ENCODE measurements at regions not wholly inside any gene's neighbourhood (a gene's known extent, or its start where the extent isn't known, plus 50 kb on each side); places are given as distances from the start of the nearest gene placed in this dataset.
"Not testable (repeated sequence)": the region's sequence is repeated elsewhere in the genome, so short reads cannot be mapped to it uniquely, and the experiment has no call there.

DNA sequence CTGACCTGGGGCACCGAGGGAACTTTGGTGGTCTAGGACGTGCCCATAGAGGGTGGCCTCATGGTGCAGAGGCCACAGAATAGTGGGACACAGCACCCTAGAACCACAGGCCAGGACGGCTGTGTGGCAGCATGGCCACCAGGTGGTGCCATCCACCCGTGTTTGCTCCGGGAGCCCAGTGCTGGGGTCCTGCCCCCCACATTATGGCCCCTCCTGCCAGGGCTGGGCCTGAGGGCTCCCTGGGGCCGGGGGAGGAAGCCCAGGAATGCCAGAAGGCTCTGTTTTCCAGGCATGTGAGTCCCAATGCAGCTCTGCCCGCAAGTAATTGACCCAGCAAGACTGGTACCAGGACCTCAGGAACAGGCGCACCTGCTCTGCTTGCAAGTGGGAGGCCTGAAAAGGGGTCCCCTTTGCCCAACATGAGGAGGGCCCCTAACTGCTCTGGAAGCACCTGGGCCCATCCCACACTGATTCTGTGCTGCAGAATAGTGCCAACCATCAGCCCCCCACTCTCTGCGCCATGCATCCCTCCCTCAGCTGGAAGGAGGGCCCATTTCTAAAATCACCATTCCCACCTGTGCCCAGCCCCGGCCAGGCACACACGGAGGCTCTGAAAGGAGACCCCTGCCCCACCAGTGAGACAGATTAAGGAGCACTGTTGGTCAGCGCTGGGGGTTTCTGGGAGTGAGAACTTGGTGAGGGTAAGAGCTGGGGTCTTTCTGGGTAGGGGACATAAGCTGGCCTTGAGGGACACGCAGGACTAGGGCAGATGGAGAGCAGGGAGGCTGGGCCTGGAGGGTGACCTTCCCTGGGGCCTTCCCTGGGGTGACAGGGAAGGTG lies 174.4 kb downstream of the TBC1D2B start:
- not testable (repeated sequence) for H3K9me3 ChIP-seq (replicated peaks; ENCODE audit: control insufficient read depth, low read depth, low read length); H3K27me3 ChIP-seq (ENCODE audit: control insufficient read depth, insufficient read depth, low read length); DNase-seq; H3K27ac ChIP-seq (ENCODE audit: low read length); H3K4me1 ChIP-seq (ENCODE audit: control insufficient read depth, insufficient read depth, low read length); H3K4me3 ChIP-seq (ENCODE audit: low read length); H3K36me3 ChIP-seq (ENCODE audit: control insufficient read depth, insufficient read depth, low read length)
- 47% methylated on average over 10 of the region's 13 CpGs for WGBS (ENCODE audit: insufficient coverage)

DNA sequence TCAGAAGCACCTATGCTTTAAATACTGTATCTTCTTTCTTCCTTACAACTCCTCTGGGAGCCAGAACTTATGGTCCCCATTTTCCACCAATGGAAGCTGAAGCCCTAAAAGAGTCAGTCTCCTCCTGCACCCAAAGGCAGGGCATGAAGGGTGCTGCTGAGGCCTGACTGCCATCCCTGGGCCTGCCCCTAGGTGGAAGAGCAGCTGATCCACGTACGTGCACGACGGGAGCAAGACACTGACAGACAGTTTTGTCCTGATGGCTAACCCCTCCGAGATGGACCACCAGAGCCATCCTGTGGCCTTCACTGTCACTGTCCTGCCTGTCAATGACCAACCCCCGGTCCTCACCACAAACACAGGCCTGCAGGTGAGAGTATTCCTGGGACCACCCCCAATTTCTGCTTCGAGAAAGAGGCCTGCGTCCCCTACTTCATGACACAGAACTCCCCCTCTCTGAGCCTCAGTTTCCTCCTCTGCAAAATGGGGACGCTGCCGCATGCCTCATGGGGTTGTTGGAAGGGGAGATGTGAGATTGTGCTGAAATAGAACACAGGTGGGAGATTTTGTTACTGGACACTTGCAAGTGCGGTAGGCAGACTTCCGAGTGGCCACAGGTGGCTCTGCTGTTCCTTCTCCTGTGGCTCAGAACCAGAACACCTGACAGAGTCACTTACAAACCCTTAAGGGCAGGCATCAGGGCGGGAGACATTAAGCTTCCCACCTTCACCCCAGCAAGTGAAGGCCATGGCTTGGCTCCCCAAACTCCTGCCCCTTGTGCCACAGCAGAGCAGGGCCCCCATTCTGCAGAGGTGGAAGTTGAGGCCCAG lies 175.4 kb downstream of the TBC1D2B start:
- H3K4me1 ChIP-seq (ENCODE audit: control insufficient read depth, insufficient read depth, low read length) = peaks cover 9% of the 10 kb centered on the region
- no peaks in the 10 kb centered on the region for H3K36me3 ChIP-seq (ENCODE audit: control insufficient read depth, insufficient read depth, low read length)
- no peaks in the 10 kb centered on the region for H3K9me3 ChIP-seq (replicated peaks; ENCODE audit: control insufficient read depth, low read depth, low read length)
- no peak overlapping the region for H3K4me3 ChIP-seq (ENCODE audit: low read length)
- WGBS (ENCODE audit: insufficient coverage) = 62% methylated on average over 9 of the region's 13 CpGs
- no peaks in the 10 kb centered on the region for H3K27me3 ChIP-seq (ENCODE audit: control insufficient read depth, insufficient read depth, low read length)
- H3K27ac ChIP-seq (ENCODE audit: low read length) = no peak overlapping the region
- no peak for DNase-seq

DNA sequence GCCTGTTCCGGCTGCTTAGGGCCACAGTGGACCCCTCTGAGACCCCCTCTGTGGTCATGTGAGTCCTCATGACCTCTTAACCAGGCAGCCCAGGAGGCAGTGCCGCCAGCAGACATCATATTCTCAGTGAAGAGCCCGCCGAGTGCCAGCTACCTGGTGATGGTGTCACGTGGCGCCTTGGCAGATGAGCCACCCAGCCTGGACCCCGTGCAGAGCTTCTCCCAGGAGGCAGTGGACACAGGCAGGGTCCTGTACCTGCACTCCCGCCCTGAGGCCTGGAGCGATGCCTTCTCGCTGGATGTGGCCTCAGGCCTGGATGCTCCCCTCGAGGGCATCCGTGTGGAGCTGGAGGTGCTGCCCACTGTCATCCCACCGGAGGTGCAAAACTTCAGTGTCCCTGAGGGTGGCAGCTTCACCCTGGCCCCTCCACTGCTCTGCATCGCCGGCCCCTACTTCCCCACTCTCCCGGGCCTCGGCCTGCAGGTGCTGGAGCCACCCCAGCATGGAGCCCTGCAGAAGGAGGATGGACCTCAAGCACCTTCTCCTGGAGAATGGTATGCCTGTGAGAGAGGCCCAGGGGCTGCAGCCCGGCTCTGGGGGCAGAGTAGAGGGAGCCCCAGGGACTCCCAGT lies 176.1 kb downstream of the TBC1D2B start:
- Histone ChIP-seq H3K36me3 (ENCODE audit: control insufficient read depth, insufficient read depth, low read length) (no peaks in the 10 kb centered on the region), H3K9me3 (replicated peaks; ENCODE audit: control insufficient read depth, low read depth, low read length) (no peaks in the 10 kb centered on the region), H3K4me3 (ENCODE audit: low read length) (no peak overlapping the region), H3K4me1 (ENCODE audit: control insufficient read depth, insufficient read depth, low read length) (peaks cover 9% of the 10 kb centered on the region), H3K27me3 (ENCODE audit: control insufficient read depth, insufficient read depth, low read length) (no peaks in the 10 kb centered on the region), H3K27ac (ENCODE audit: low read length) (no peak overlapping the region)
- 81% methylated on average over 14 of the region's 18 CpGs for WGBS (ENCODE audit: insufficient coverage)
- no peak for DNase-seq

DNA sequence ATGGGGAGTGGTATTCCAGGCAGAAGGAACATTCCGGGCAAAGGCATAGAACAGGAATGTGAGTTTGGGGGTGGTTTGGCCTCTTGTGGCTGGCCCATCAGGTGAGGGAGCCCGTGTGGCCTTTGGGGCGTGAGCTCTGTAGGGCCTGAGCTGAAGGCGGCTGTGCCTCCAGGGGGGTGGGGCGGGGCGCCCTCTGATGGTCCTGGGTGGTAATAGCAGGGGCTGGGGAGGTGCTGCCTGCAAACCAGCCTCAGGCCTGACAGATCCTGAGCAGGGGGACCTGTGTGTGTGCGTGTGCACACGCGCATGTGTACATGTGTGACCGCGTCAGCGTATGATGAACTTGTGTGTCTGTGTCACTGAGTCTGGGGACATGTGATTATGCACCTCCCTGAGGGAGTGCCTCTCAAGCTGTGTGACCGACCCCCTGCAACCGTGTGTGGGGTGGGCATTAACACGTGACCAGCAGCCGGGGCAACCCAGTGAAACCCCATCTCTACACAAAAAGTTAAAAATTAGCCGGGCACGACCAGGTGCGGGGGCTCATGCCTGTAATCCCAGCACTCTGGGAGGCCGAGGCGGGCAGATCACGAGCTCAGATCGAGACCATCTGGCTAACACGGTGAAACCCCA lies 177.1 kb downstream of the TBC1D2B start:
- H3K4me3 ChIP-seq (ENCODE audit: low read length); H3K27ac ChIP-seq (ENCODE audit: low read length); H3K36me3 ChIP-seq (ENCODE audit: control insufficient read depth, insufficient read depth, low read length); DNase-seq; H3K9me3 ChIP-seq (replicated peaks; ENCODE audit: control insufficient read depth, low read depth, low read length); H3K27me3 ChIP-seq (ENCODE audit: control insufficient read depth, insufficient read depth, low read length); H3K4me1 ChIP-seq (ENCODE audit: control insufficient read depth, insufficient read depth, low read length): not testable (repeated sequence)
- 43% methylated on average over 10 of the region's 24 CpGs for WGBS (ENCODE audit: insufficient coverage)

DNA sequence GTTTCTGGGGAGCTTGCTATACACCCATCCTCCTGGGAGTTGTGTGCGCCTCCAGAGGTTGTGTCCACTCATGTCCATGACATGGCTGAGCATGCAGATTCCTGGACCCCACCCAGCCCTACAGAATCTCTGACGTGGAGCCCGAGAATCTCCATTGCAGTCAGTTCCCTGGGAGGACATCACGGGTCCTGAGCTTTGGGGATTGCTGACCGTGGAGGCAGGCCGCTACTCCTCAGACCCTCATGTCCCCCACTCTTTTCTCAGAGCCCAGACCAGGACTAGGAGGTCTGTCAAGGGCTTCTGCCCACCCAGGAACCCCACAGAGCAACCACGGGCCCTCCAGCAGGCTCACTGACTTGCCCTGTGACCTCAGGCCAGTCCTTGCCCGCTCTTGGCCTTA lies 177.7 kb downstream of the TBC1D2B start:
- not testable (repeated sequence) for H3K27ac ChIP-seq (ENCODE audit: low read length); H3K9me3 ChIP-seq (replicated peaks; ENCODE audit: control insufficient read depth, low read depth, low read length); H3K4me3 ChIP-seq (ENCODE audit: low read length); DNase-seq; H3K27me3 ChIP-seq (ENCODE audit: control insufficient read depth, insufficient read depth, low read length); H3K36me3 ChIP-seq (ENCODE audit: control insufficient read depth, insufficient read depth, low read length); H3K4me1 ChIP-seq (ENCODE audit: control insufficient read depth, insufficient read depth, low read length)
- no CpG with 5 or more reads among the region's 8 CpGs for WGBS (ENCODE audit: insufficient coverage)

DNA sequence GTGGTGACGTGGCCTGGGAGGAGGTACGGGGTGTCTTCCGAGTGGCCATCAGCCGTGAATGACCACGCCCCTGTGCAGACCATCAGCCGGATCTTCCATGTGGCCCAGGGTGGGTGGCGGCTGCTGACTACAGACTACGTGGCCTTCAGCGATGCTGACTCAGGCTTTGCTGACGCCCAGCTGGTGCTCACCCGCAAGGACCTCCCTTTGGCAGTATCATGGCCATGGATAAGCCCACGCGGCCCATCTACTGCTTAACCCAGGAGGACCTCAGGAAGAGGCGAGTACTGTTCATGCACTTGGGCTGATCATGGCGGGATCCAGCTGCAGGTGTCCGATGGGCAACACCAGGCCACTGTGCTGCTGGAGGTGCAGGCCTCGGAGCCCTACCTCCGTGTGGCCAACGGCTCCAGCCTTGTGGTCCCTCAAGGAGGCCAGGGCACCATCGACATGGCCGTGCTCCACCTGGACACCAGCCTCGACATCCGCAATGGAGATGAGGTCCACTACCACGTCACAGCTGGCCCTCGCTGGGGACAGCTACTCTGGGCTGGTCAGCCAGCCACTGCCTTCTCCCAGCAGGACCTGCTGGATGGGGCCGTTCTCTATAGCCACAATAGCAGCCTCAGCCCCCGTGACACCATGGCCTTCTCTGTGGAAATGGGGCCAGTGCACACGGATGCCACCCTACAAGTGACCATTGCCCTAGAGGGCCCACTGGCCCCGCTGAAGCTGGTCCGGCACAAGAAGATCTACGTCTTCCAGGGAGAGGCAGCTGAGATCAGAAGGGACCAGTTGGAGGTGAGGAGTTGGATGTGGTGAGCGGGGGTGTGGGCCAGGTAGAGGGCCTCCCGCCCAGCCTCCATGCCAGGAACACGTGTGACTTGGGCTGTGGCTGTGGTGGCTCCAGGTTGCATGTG lies 178.4 kb downstream of the TBC1D2B start:
- Histone ChIP-seq H3K36me3 (ENCODE audit: control insufficient read depth, insufficient read depth, low read length) (no peaks in the 10 kb centered on the region), H3K4me1 (ENCODE audit: control insufficient read depth, insufficient read depth, low read length) (peaks cover 3% of the 10 kb centered on the region), H3K27me3 (ENCODE audit: control insufficient read depth, insufficient read depth, low read length) (no peaks in the 10 kb centered on the region)

DNA sequence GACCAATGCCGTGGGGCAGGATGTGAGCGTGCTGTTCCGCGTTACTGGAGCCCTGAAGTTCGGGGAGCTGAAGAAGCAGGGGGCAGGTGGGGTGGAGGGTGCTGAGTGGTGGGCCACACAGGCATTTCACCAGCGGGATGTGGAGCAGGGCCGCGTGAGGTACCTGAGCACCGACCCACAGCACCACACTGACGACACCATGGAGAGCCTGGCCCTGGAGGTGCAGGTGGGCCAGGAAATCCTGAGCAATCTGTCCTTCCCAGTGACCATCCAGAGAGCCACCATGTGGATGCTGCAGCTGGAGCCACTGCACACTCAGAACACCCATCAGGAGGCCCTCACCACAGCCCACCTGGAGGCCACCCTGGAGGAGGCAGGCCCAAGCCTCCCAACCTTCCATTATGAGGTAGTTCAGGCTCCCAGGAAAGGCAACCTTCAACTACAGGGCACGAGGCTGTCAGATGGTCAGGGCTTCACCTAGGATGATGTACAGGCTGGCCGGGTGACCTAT lies 179.6 kb downstream of the TBC1D2B start:
- DNase-seq = no peak
- Histone ChIP-seq H3K4me1 (ENCODE audit: control insufficient read depth, insufficient read depth, low read length) (peaks cover 11% of the 10 kb centered on the region), H3K9me3 (replicated peaks; ENCODE audit: control insufficient read depth, low read depth, low read length) (no peaks in the 10 kb centered on the region), H3K27ac (ENCODE audit: low read length) (no peak overlapping the region), H3K4me3 (ENCODE audit: low read length) (no peak overlapping the region), H3K36me3 (ENCODE audit: control insufficient read depth, insufficient read depth, low read length) (no peaks in the 10 kb centered on the region), H3K27me3 (ENCODE audit: control insufficient read depth, insufficient read depth, low read length) (no peaks in the 10 kb centered on the region)
- WGBS (ENCODE audit: insufficient coverage) = 93% methylated on average over 11 of the region's 12 CpGs

More for the DNA sequence above, 178.4 kb downstream of the TBC1D2B start:
- no peak overlapping the region for H3K27ac ChIP-seq (ENCODE audit: low read length)
- H3K4me3 ChIP-seq (ENCODE audit: low read length) = no peak overlapping the region
- 85% methylated on average over 32 of the region's 34 CpGs for WGBS (ENCODE audit: insufficient coverage)
- no peak for DNase-seq
- H3K9me3 ChIP-seq (replicated peaks; ENCODE audit: control insufficient read depth, low read depth, low read length) = no peaks in the 10 kb centered on the region

DNA sequence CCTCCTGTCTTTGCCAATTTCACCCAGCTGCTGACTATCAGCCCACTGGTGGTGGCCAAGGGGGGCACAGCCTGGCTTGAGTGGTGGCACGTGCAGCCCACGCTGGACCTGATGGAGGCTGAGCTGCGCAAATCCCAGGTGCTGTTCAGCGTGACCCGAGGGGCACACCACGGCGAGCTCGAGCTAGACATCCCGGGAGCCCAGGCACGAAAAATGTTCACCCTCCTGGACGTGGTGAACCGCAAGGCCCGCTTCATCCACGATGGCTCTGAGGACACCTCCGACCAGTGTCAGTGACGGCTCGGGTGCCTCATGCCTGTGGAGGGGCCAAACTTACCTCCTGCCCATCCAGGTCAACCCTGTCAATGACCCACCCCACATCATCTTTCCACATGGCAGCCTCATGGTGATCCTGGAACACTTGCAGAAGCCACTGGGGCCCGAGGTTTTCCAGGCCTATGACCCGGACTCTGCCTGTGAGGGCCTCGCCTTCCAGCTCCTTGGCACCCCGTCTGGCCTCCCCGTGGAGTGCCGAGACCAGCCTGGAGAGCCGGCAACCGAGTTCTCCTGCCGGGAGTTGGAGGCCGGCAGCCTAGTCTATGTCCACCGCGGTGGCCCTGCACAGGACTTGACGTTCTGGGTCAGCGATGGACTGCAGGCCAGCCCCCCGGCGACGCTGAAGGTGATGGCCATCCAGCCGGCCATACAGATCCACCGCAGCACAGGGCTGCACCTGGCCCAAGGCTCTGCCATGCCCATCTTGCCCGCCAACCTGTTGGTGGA lies 180.2 kb downstream of the TBC1D2B start:
- peaks cover 17% of the 10 kb centered on the region for H3K4me1 ChIP-seq (ENCODE audit: control insufficient read depth, insufficient read depth, low read length)
- H3K9me3 ChIP-seq (replicated peaks; ENCODE audit: control insufficient read depth, low read depth, low read length); H3K27me3 ChIP-seq (ENCODE audit: control insufficient read depth, insufficient read depth, low read length); H3K4me3 ChIP-seq (ENCODE audit: low read length); H3K27ac ChIP-seq (ENCODE audit: low read length); DNase-seq; H3K36me3 ChIP-seq (ENCODE audit: control insufficient read depth, insufficient read depth, low read length): not testable (repeated sequence)
- WGBS (ENCODE audit: insufficient coverage) = 90% methylated on average over 36 of the region's 37 CpGs
